Renal pelvis (tissue), 1 donor: ENCODE measurements at regions not wholly inside any gene's neighbourhood (a gene's known extent, or its start where the extent isn't known, plus 50 kb on each side); places are given as distances from the start of the nearest gene placed in this dataset.
"Not testable (repeated sequence)": the region's sequence is repeated elsewhere in the genome, so short reads cannot be mapped to it uniquely, and the experiment has no call there.

ENCODE experiments used
- DNase-seq: peaks from one replicate; pipeline ENCODE4 v3.0.0-alpha.2; 2013

GRCh38 chr12:131510431-131510830, 200.5 kb upstream of the SFSWAP start:
- no peak for DNase-seq

GRCh38 chr12:131511391-131511802, 199.5 kb upstream of the SFSWAP start:
- DNase-seq = no peak

- no peak for DNase-seq
These were observed 198.9 kb upstream of the SFSWAP start for GRCh38 chr12:131511803-131512561.

- no peak for DNase-seq
These were observed 197.3 kb upstream of the SFSWAP start for GRCh38 chr12:131513606-131514005.

GRCh38 chr12:131520553-131520952, 190.3 kb upstream of the SFSWAP start:
- not testable (repeated sequence) for DNase-seq

- no peak for DNase-seq
These were observed 189.6 kb upstream of the SFSWAP start for GRCh38 chr12:131521326-131521725.

- no peak for DNase-seq
These were observed 184.9 kb upstream of the SFSWAP start for GRCh38 chr12:131525795-131526508.

- DNase-seq = no peak
These were observed 183.8 kb upstream of the SFSWAP start for GRCh38 chr12:131527092-131527491.

GRCh38 chr12:131527736-131528135, 183.2 kb upstream of the SFSWAP start:
- DNase-seq = no peak

GRCh38 chr12:131528144-131528543, 182.7 kb upstream of the SFSWAP start:
- DNase-seq = no peak

GRCh38 chr12:131528667-131529066, 182.2 kb upstream of the SFSWAP start:
- DNase-seq = no peak

GRCh38 chr12:131529196-131530040, 181.5 kb upstream of the SFSWAP start:
- DNase-seq = no peak

GRCh38 chr12:131530041-131530332, 180.9 kb upstream of the SFSWAP start:
- no peak for DNase-seq

GRCh38 chr12:131530422-131530821, 180.5 kb upstream of the SFSWAP start:
- no peak for DNase-seq

GRCh38 chr12:131533139-131533538, 177.8 kb upstream of the SFSWAP start:
- no peak for DNase-seq

- DNase-seq = no peak
These were observed 175.1 kb upstream of the SFSWAP start for GRCh38 chr12:131535779-131536178.

GRCh38 chr12:131536337-131536736, 174.6 kb upstream of the SFSWAP start:
- no peak for DNase-seq

GRCh38 chr12:131536766-131537165, 174.1 kb upstream of the SFSWAP start:
- no peak for DNase-seq

GRCh38 chr12:131537267-131537958, 173.5 kb upstream of the SFSWAP start:
- DNase-seq = peak; percentile 16

GRCh38 chr12:131539381-131539780, 171.5 kb upstream of the SFSWAP start:
- DNase-seq = no peak

GRCh38 chr12:131540138-131540623, 170.7 kb upstream of the SFSWAP start:
- DNase-seq = no peak

GRCh38 chr12:131541512-131541911, 169.4 kb upstream of the SFSWAP start:
- DNase-seq = not testable (repeated sequence)
